ENCODE measurements at regions not wholly inside any gene's neighbourhood (a gene's known extent, or its start where the extent isn't known, plus 50 kb on each side); places are given as distances from the start of the nearest gene placed in this dataset.

DNA sequence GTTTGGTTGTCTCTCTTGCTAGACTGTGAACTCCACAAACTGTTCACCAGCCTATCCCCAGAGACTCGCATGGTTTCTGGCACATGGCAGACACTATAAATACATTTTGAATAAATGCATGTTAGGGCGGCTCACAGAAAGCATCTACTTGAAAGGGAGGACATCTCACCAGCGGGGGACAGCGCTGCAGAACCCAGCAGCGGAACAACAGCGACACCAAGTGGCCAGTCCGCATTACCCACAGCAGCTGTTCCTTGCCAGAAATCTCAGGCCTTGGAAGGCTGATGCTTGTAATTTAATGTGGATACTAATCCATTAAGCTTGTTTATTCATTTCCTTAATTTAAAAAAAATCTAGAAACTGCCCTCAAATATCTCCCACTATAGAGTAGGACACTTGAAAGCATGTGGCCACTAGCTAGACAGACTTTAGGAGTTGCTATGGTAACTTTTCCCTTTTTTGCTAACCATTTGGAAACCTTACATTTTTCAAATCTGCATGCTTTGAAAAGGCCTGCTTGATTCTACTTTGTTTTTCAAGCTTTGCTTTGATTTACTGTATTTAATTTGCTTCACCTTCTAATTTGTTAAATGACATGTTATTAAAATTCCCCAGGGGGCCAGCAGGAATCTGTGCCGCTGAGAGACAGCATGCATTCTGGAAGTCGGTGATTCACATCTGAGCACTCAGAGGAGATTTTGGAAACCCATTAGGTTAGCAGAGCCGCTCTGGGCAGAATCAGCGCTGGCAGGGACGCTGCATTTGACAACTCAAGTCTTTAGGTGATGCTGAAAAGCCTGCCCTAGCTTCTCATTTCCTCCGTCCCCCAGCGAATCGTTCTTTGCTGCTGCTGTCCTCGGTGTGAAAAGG lies 63.5 kb upstream of the SSX2IP start:
- Histone ChIP-seq H3K9me3 (ENCODE audit: low read depth) (no peaks in the 10 kb centered on the region), H3K27ac (no peak overlapping the region), H2AFZ (no peak overlapping the region), H3K79me2 (ENCODE audit: insufficient read depth) (no peaks in the 10 kb centered on the region), H3K9me2 (ENCODE audit: insufficient read depth) (no peaks in the 10 kb centered on the region), H3F3A (ENCODE audit: insufficient read depth) (0 out of 2 replicates have a peak, but pooled peaks cover 6% of the 10 kb centered on the region), H3K4me1 (ENCODE audit: insufficient read depth) (peaks cover 14% of the 10 kb centered on the region), H3K4me2 (ENCODE audit: unreplicated experiment) (no peak overlapping the region), H3K9ac (no peak overlapping the region), H3K4me3 (no peak overlapping the region), H4K20me1 (ENCODE audit: insufficient read depth) (no peaks in the 10 kb centered on the region), H3K27me3 (replicated peaks; ENCODE audit: insufficient read depth) (no peaks in the 10 kb centered on the region), H3K36me3 (ENCODE audit: low read depth) (no peaks in the 10 kb centered on the region)
- peak; percentile 75 for DNase-seq
- in situ Hi-C loops (cut with MboI): loop anchor here (10.0 to 25.0 kb wide), 3 partner anchors 129 to 816 kb away; partner anchors contain the start of gene PRKACB
- WGBS, 2 experiments (ENCODE audit: low coverage in 1 of 2, low lambda C conversion rate in 2 of 2, missing lambda C conversion rate in 2 of 2): 38 to 39% methylated on average over 16 of the region's 16 CpGs
- no peak for TF ChIP-seq EZH2phosphoT487 (IDR thresholded peaks at IDR 0.05; ENCODE audit: insufficient read depth, low read depth)
- no peak for TF ChIP-seq EZH2 (IDR thresholded peaks at IDR 0.05; ENCODE audit: insufficient read depth, poor library complexity, severe bottlenecking)

DNA sequence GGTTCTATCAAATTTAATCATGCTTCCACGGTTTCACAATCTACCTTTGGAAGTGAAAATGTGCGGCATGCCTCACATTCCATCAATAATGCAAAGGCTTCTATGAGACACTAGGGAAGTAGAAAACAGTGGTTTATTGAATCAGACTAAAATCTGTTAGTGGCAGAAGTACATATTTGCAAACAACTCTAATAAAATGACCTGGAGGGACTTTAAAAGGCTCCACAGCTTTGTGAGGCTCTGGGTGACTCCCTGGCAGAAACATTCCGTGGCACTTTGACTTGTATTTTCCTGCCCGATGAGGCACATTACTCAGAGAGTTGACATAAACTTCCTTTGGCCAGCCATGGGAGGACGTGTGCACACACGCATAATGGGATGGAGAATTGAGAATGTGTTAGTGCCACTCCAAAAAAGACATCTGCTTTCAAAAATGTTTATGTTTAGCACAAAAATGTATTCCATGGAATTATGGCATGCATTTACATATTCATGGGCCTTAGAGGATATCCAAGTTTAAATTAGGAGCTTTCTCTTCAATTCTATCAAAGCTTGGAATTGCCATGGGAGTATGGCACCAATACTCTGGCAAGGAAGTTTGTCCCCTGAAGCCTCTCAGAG lies 60.0 kb upstream of the SSX2IP start:
- Histone ChIP-seq H4K20me1 (ENCODE audit: insufficient read depth) (no peaks in the 10 kb centered on the region), H3F3A (ENCODE audit: insufficient read depth) (0 out of 2 replicates have a peak, but pooled peaks cover 6% of the 10 kb centered on the region), H3K4me1 (ENCODE audit: insufficient read depth) (peaks cover 8% of the 10 kb centered on the region; the same call in 1 of the 2 replicates), H3K9me2 (ENCODE audit: insufficient read depth) (no peaks in the 10 kb centered on the region), H3K9ac (no peak overlapping the region), H3K4me2 (ENCODE audit: unreplicated experiment) (no peak overlapping the region), H3K4me3 (no peak overlapping the region), H3K27me3 (replicated peaks; ENCODE audit: insufficient read depth) (no peaks in the 10 kb centered on the region), H3K79me2 (ENCODE audit: insufficient read depth) (no peaks in the 10 kb centered on the region), H3K27ac (no peak overlapping the region), H3K9me3 (ENCODE audit: low read depth) (no peaks in the 10 kb centered on the region), H2AFZ (no peak overlapping the region), H3K36me3 (ENCODE audit: low read depth) (no peaks in the 10 kb centered on the region)
- 44 to 50% methylated on average over 6 of the region's 6 CpGs for WGBS, 2 experiments (ENCODE audit: low coverage in 1 of 2, low lambda C conversion rate in 2 of 2, missing lambda C conversion rate in 2 of 2)
- in situ Hi-C loops (cut with MboI): loop anchor here (10.0 to 25.0 kb wide), 3 partner anchors 125 to 813 kb away; partner anchors contain the start of gene PRKACB
- DNase-seq: peak; percentile 44
- TF ChIP-seq EZH2 (IDR thresholded peaks at IDR 0.05; ENCODE audit: insufficient read depth, poor library complexity, severe bottlenecking): no peak
- TF ChIP-seq EZH2phosphoT487 (IDR thresholded peaks at IDR 0.05; ENCODE audit: insufficient read depth, low read depth): no peak

DNA sequence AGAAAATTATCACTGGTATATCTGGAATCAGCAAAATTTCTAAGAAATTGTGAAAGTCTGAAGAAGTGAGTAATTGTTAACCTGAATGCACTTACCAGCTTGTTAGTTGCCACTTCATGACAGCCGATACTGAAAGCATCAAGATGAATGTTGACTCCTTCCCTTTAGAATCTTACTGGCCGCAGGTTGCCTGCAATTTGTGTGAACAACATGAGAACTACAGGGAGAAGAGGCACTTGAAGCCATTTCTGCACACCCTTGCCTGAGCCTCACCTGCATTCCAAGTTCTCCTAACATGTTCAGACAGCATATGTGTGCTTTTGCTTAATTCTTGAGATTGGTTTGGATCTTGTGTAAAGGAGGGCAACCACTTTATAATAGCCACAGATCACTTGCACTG lies 59.2 kb upstream of the SSX2IP start:
- in situ Hi-C loops (cut with MboI): no loop called here
- no peak for DNase-seq
- 98 to 100% methylated on average over 2 of the region's 2 CpGs for WGBS, 2 experiments (ENCODE audit: low coverage in 1 of 2, low lambda C conversion rate in 2 of 2, missing lambda C conversion rate in 2 of 2)

DNA sequence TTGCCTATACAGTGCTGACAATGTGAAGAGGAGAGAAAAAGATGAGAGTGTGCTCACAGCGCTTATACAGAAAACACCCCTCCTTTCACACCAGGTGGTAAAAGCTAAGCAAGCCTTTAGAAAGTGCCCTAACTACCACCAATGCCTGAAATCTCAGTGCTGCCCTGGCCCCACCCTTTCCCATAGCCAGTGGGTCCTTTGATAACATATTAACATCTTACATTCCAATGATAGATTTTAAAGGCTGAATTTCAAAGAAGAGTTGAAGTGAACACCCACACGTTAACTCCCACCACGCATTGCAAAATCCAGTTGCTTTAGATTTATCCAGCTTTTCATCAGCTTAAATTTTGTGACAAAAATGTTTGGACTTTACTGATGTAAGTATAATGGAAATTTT lies 58.1 kb upstream of the SSX2IP start:
- Histone ChIP-seq H3K4me3 (no peak overlapping the region), H3K4me1 (ENCODE audit: insufficient read depth) (peaks cover 8% of the 10 kb centered on the region; the same call in 1 of the 2 replicates), H3K9me3 (ENCODE audit: low read depth) (no peaks in the 10 kb centered on the region), H2AFZ (no peak overlapping the region), H3K36me3 (ENCODE audit: low read depth) (no peaks in the 10 kb centered on the region), H3K79me2 (ENCODE audit: insufficient read depth) (no peaks in the 10 kb centered on the region), H4K20me1 (ENCODE audit: insufficient read depth) (no peaks in the 10 kb centered on the region), H3K27me3 (replicated peaks; ENCODE audit: insufficient read depth) (no peaks in the 10 kb centered on the region), H3K4me2 (ENCODE audit: unreplicated experiment) (no peak overlapping the region), H3K9me2 (ENCODE audit: insufficient read depth) (no peaks in the 10 kb centered on the region), H3F3A (ENCODE audit: insufficient read depth) (0 out of 2 replicates have a peak, but pooled peaks cover 6% of the 10 kb centered on the region), H3K9ac (no peak overlapping the region), H3K27ac (no peak overlapping the region)
- WGBS, 2 experiments (ENCODE audit: low coverage in 1 of 2, low lambda C conversion rate in 2 of 2, missing lambda C conversion rate in 2 of 2): 92 to 98% methylated on average over 3 of the region's 3 CpGs
- DNase-seq: no peak
- in situ Hi-C loops (cut with MboI): no loop called here
- TF ChIP-seq EZH2 (IDR thresholded peaks at IDR 0.05; ENCODE audit: insufficient read depth, poor library complexity, severe bottlenecking): no peak
- TF ChIP-seq EZH2phosphoT487 (IDR thresholded peaks at IDR 0.05; ENCODE audit: insufficient read depth, low read depth): no peak

More for the DNA sequence above, 59.2 kb upstream of the SSX2IP start:
- Histone ChIP-seq H2AFZ (no peak overlapping the region), H3K4me3 (no peak overlapping the region), H3K79me2 (ENCODE audit: insufficient read depth) (no peaks in the 10 kb centered on the region), H3K36me3 (ENCODE audit: low read depth) (no peaks in the 10 kb centered on the region), H3K9me3 (ENCODE audit: low read depth) (no peaks in the 10 kb centered on the region), H4K20me1 (ENCODE audit: insufficient read depth) (no peaks in the 10 kb centered on the region), H3K9me2 (ENCODE audit: insufficient read depth) (no peaks in the 10 kb centered on the region), H3K9ac (no peak overlapping the region), H3F3A (ENCODE audit: insufficient read depth) (0 out of 2 replicates have a peak, but pooled peaks cover 6% of the 10 kb centered on the region), H3K27ac (no peak overlapping the region), H3K4me2 (ENCODE audit: unreplicated experiment) (no peak overlapping the region), H3K4me1 (ENCODE audit: insufficient read depth) (peaks cover 8% of the 10 kb centered on the region; the same call in 1 of the 2 replicates), H3K27me3 (replicated peaks; ENCODE audit: insufficient read depth) (no peaks in the 10 kb centered on the region)
- TF ChIP-seq EZH2phosphoT487 (IDR thresholded peaks at IDR 0.05; ENCODE audit: insufficient read depth, low read depth): no peak
- no peak for TF ChIP-seq EZH2 (IDR thresholded peaks at IDR 0.05; ENCODE audit: insufficient read depth, poor library complexity, severe bottlenecking)
